ENCODE measurements at regions not wholly inside any gene's neighbourhood (a gene's known extent, or its start where the extent isn't known, plus 50 kb on each side); places are given as distances from the start of the nearest gene placed in this dataset.

DNA sequence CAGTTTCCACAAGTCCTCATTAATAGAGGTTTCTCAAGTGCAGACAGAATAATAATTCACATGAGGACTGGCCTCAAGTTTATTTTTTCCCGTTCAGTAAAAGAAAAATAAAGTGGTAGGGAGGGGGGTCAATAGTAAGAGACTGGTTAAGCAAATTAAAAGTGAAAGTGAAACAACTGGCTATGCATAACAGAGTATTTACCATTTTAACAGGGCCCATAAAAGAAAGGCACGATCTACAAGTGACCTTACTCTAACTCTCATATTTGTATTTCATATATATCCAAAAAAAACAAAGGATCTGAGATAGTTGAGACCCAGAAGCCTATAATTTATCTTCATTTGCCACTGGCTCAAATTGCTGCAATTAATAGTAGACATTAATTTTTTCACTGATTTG is 686.3 kb downstream of the NTRK3 start:
- ChIA-PET CTCF (interaction anchor here (1.0 kb wide), 1 partner anchor 14 kb away, joined by 8 read pairs; no protein-coding TSS in a partner anchor), POLR2A (ENCODE audit: unreplicated experiment) (no interaction called here)
- H3K27me3 ChIP-seq (ENCODE audit: control insufficient read depth, insufficient read depth, low read length): no peaks in the 10 kb centered on the region
- H3K79me1 ChIP-seq (ENCODE audit: low read depth in 1 of 2, low read length in 2 of 2): no peaks in the 10 kb centered on the region
- H3K27ac ChIP-seq (ENCODE audit: insufficient read depth, low read length): no peak overlapping the region
- TF ChIP-seq, protein P1, sequence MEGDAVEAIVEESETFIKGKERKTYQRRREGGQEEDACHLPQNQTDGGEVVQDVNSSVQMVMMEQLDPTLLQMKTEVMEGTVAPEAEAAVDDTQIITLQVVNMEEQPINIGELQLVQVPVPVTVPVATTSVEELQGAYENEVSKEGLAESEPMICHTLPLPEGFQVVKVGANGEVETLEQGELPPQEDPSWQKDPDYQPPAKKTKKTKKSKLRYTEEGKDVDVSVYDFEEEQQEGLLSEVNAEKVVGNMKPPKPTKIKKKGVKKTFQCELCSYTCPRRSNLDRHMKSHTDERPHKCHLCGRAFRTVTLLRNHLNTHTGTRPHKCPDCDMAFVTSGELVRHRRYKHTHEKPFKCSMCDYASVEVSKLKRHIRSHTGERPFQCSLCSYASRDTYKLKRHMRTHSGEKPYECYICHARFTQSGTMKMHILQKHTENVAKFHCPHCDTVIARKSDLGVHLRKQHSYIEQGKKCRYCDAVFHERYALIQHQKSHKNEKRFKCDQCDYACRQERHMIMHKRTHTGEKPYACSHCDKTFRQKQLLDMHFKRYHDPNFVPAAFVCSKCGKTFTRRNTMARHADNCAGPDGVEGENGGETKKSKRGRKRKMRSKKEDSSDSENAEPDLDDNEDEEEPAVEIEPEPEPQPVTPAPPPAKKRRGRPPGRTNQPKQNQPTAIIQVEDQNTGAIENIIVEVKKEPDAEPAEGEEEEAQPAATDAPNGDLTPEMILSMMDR (conservative IDR thresholded peaks at IDR 0.05; ENCODE audit: low read depth, low read length): no peak
- TF ChIP-seq MAZ (IDR thresholded peaks at IDR 0.05; ENCODE audit: borderline replicate concordance, low read depth, low read length): no peak
- no peak for TF ChIP-seq RFX5 (IDR thresholded peaks at IDR 0.05; ENCODE audit: low read depth, low read length)
- no peak for TF ChIP-seq FOS (IDR thresholded peaks at IDR 0.05; ENCODE audit: low read depth, low read length)
- TF ChIP-seq, protein P2, sequence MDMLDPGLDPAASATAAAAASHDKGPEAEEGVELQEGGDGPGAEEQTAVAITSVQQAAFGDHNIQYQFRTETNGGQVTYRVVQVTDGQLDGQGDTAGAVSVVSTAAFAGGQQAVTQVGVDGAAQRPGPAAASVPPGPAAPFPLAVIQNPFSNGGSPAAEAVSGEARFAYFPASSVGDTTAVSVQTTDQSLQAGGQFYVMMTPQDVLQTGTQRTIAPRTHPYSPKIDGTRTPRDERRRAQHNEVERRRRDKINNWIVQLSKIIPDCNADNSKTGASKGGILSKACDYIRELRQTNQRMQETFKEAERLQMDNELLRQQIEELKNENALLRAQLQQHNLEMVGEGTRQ (IDR thresholded peaks at IDR 0.05; ENCODE audit: low read depth, low read length): no peak
- TF ChIP-seq, protein P3, sequence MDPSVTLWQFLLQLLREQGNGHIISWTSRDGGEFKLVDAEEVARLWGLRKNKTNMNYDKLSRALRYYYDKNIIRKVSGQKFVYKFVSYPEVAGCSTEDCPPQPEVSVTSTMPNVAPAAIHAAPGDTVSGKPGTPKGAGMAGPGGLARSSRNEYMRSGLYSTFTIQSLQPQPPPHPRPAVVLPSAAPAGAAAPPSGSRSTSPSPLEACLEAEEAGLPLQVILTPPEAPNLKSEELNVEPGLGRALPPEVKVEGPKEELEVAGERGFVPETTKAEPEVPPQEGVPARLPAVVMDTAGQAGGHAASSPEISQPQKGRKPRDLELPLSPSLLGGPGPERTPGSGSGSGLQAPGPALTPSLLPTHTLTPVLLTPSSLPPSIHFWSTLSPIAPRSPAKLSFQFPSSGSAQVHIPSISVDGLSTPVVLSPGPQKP (IDR thresholded peaks at IDR 0.05; ENCODE audit: borderline replicate concordance, low read depth, low read length): no peak
- TF ChIP-seq NFE2L2 (IDR thresholded peaks at IDR 0.05; ENCODE audit: low read depth, low read length): no peak
- no peak overlapping the region for H3K4me3 ChIP-seq (ENCODE audit: insufficient read depth, low read depth, low read length)
- BruUV-seq (replicated peaks): no TSS peak
- no peaks in the 10 kb centered on the region for H3K36me3 ChIP-seq (ENCODE audit: control insufficient read depth, insufficient read depth, low read length)
- H4K8ac ChIP-seq (ENCODE audit: low read depth in 2 of 2, low read length in 2 of 2): no peak overlapping the region
- H2AK5ac ChIP-seq (ENCODE audit: low read depth, low read length): no peak overlapping the region
- no peak overlapping the region for H2AFZ ChIP-seq (replicated peaks; ENCODE audit: low read length, poor library complexity)
- dilution Hi-C loops (cut with HindIII; ENCODE audit: low sequenced_read_pairs, unreplicated experiment) (no loop called here), intact Hi-C loops (cut with micrococcal nuclease) (no loop called here), in situ Hi-C loops (cut with MboI; ENCODE audit: low sequenced_read_pairs) (no loop called here)
- H3K18ac ChIP-seq (ENCODE audit: low read depth, low read length): no peak overlapping the region
- H3K9me1 ChIP-seq (ENCODE audit: insufficient read depth, low read length): no peaks in the 10 kb centered on the region
- H4K91ac ChIP-seq (ENCODE audit: insufficient read depth, low read depth, low read length): no peak overlapping the region
- H2BK15ac ChIP-seq (ENCODE audit: low read depth, low read length): no peak overlapping the region
- no peaks in the 10 kb centered on the region for H3K4me1 ChIP-seq (ENCODE audit: control insufficient read depth, insufficient read depth, low read length)
- peaks cover 10% of the 10 kb centered on the region for H3K9me3 ChIP-seq (ENCODE audit: control insufficient read depth, insufficient read depth, low read length)
- H3K9ac ChIP-seq (ENCODE audit: low read depth, low read length): no peak overlapping the region
- H3K23ac ChIP-seq (ENCODE audit: low read depth, low read length): no peak overlapping the region
- no peak overlapping the region for H3K14ac ChIP-seq (replicated peaks; ENCODE audit: low read depth, low read length)
- H2BK5ac ChIP-seq (ENCODE audit: low read depth, low read length, poor library complexity, severe bottlenecking): no peak overlapping the region
- no peak overlapping the region for H2AK9ac ChIP-seq (replicated peaks; ENCODE audit: low read depth, low read length, poor library complexity)
- no CpG with 5 or more reads among the region's 2 CpGs for WGBS, 2 experiments (ENCODE audit: extremely low coverage in 2 of 2, insufficient read length in 1 of 2)
- DNase-seq (no peak), ATAC-seq (ENCODE audit: low read depth) (no peak)
- H3K56ac ChIP-seq (ENCODE audit: extremely low read depth, insufficient read depth, low read length): no peak overlapping the region
- H4K5ac ChIP-seq (ENCODE audit: low read depth, low read length): no peak overlapping the region
- H3K4me2 ChIP-seq (ENCODE audit: low read depth, low read length): no peak overlapping the region
- no peak overlapping the region for H2BK20ac ChIP-seq (ENCODE audit: low read depth, low read length)
- no peak overlapping the region for H2BK120ac ChIP-seq (ENCODE audit: low read depth, low read length)
- no peaks in the 10 kb centered on the region for H4K20me1 ChIP-seq (ENCODE audit: insufficient read depth, low read length)
- H3K4ac ChIP-seq (ENCODE audit: low read depth, low read length): no peak overlapping the region
